Chondrocyte (in vitro differentiated cells): ENCODE measurements at regions not wholly inside any gene's neighbourhood (a gene's known extent, or its start where the extent isn't known, plus 50 kb on each side); places are given as distances from the start of the nearest gene placed in this dataset.
A peak's percentile ranks its signal among the peaks of the same experiment; 100 is the strongest.

Experiments used
- DNase-seq: peaks from one replicate; pipeline ENCODE4 v3.0.0; 2021; ENCODE audit warnings: mixed read lengths, low spot score
- H3K27ac Mint-ChIP-seq: one replicate; pipeline ENCODE4 v1.8.0; 2021; ENCODE audit warnings: mild to moderate bottlenecking, moderate library complexity, mixed read lengths; ENCODE audit not compliant: unreplicated experiment
- H3K27me3 Mint-ChIP-seq: 2 replicates; pipeline ENCODE4 v1.8.0; 2021; ENCODE audit warnings: low read depth, mixed read lengths
- H3K36me3 Mint-ChIP-seq: 2 replicates; pipeline ENCODE4 v1.8.0; 2021; ENCODE audit warnings: low read depth, mixed read lengths
- H3K4me1 Mint-ChIP-seq: 2 replicates; pipeline ENCODE4 v1.8.0; 2021; ENCODE audit warnings: low read depth, mild to moderate bottlenecking, mixed read lengths
- H3K4me3 Mint-ChIP-seq: one replicate; pipeline ENCODE4 v1.8.0; 2021; ENCODE audit warnings: mild to moderate bottlenecking, moderate library complexity, mixed read lengths; ENCODE audit not compliant: unreplicated experiment
- H3K9me3 Mint-ChIP-seq: 2 replicates; pipeline ENCODE4 v1.8.0; 2021; ENCODE audit warnings: low read depth, mixed read lengths
- TF ChIP-seq, protein P1 (sequence below): fragments of 200-600 bp; sonication (generic); IDR thresholded peaks from 2 replicates; pipeline ENCODE4 v1.5.0; 2021; ENCODE audit warnings: antibody characterized with exemption, mild to moderate bottlenecking, moderate library complexity

DNA sequence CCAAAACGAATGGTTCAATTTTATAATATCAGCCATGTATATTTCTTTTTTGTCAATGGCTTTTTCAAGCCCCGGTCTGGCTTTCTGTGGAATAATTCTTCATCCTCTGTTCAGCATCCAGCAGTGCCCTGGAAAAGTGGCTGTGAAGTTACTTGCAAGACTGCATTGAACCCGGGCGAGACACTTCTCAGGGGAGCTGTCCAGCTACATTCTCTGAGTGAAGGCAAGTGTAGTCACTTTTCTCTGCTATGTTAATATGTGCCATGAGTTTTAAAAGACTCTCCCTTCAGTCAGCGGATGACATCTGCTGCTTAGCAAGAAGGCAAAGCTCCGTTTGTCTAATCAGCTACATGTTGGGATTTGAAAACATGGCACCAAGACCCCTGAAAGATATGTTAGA, 81.3 kb upstream of the RGMA start:
- Mint-ChIP-seq H3K27ac (no peak overlapping the region), H3K9me3 (peaks cover 14% of the 10 kb centered on the region), H3K4me1 (peaks cover 42% of the 10 kb centered on the region), H3K4me3 (no peak overlapping the region), H3K36me3 (peaks cover 2% of the 10 kb centered on the region), H3K27me3 (peaks cover 16% of the 10 kb centered on the region)
- no peak for DNase-seq
- TF ChIP-seq, protein P1, sequence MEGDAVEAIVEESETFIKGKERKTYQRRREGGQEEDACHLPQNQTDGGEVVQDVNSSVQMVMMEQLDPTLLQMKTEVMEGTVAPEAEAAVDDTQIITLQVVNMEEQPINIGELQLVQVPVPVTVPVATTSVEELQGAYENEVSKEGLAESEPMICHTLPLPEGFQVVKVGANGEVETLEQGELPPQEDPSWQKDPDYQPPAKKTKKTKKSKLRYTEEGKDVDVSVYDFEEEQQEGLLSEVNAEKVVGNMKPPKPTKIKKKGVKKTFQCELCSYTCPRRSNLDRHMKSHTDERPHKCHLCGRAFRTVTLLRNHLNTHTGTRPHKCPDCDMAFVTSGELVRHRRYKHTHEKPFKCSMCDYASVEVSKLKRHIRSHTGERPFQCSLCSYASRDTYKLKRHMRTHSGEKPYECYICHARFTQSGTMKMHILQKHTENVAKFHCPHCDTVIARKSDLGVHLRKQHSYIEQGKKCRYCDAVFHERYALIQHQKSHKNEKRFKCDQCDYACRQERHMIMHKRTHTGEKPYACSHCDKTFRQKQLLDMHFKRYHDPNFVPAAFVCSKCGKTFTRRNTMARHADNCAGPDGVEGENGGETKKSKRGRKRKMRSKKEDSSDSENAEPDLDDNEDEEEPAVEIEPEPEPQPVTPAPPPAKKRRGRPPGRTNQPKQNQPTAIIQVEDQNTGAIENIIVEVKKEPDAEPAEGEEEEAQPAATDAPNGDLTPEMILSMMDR: no peak

GRCh38 chr15:93168910-93169309, 79.9 kb upstream of the RGMA start:
- Mint-ChIP-seq H3K4me3 (no peak overlapping the region), H3K27ac (peak overlapping the region; percentile 75), H3K4me1 (peaks cover 39% of the 10 kb centered on the region), H3K9me3 (peaks cover 13% of the 10 kb centered on the region), H3K27me3 (peaks cover 21% of the 10 kb centered on the region), H3K36me3 (peaks cover 2% of the 10 kb centered on the region)
- TF ChIP-seq, protein P1: no peak
- no peak for DNase-seq

GRCh38 chr15:93167291-93167690, 78.3 kb upstream of the RGMA start:
- Mint-ChIP-seq H3K9me3 (peaks cover 8% of the 10 kb centered on the region), H3K4me3 (no peak overlapping the region), H3K27ac (no peak overlapping the region), H3K4me1 (peaks cover 27% of the 10 kb centered on the region), H3K36me3 (no peaks in the 10 kb centered on the region), H3K27me3 (peaks cover 28% of the 10 kb centered on the region)
- TF ChIP-seq, protein P1: no peak
- no peak for DNase-seq

- H3K36me3 Mint-ChIP-seq: no peaks in the 10 kb centered on the region
- TF ChIP-seq, protein P1: no peak
- H3K27ac Mint-ChIP-seq: no peak overlapping the region
Observed at GRCh38 chr15:93166675-93167074, 77.7 kb upstream of the RGMA start.

DNA sequence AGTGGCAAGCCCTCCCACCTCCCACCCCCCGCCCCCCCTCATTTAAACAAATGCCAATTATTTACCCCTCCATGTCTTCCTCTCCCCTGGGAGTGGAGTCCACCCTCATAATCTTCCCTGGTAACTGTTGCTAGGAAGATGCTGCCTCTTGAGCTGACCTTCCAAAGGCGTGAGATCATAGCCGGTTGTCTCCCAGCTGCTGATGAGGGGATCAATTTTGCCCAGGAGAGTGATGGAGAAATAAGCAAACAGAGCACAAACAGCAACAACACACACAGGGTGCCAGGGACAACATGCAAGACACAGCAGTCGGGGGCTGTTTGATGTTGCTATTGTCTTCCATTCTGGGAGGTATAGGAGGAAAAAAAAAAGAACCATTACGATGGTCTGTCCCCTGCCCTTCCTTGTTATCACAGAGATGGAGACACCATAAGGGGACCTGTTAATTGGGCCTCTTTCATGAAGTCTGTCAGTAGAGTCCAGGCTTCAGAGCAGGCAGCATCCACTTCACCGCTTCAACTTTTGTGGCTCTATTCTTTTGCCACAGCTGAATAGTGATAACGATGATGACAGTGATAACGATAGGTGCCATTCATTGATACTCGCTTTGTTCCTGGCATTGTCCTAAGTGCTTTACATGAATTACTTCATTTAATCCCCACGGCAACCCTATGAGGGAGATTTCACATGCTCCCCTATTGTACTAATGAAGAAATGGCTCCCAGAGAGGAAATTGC, 76.9 kb upstream of the RGMA start:
- Mint-ChIP-seq H3K36me3 (no peaks in the 10 kb centered on the region), H3K4me3 (no peak overlapping the region), H3K27ac (no peak overlapping the region), H3K9me3 (peaks cover 8% of the 10 kb centered on the region), H3K27me3 (peaks cover 39% of the 10 kb centered on the region), H3K4me1 (peaks cover 20% of the 10 kb centered on the region)
- no peak for DNase-seq
- TF ChIP-seq, protein P1: no peak

More at GRCh38 chr15:93166675-93167074, 77.7 kb upstream of the RGMA start:
- Mint-ChIP-seq H3K9me3 (peaks cover 8% of the 10 kb centered on the region), H3K4me3 (no peak overlapping the region), H3K27me3 (peaks cover 33% of the 10 kb centered on the region), H3K4me1 (peaks cover 26% of the 10 kb centered on the region)
- DNase-seq: no peak
